ENCODE measurements at regions not wholly inside any gene's neighbourhood (a gene's known extent, or its start where the extent isn't known, plus 50 kb on each side); places are given as distances from the start of the nearest gene placed in this dataset.

- no peaks in the 10 kb centered on the region for H3K9me3 ChIP-seq
- DNase-seq (ENCODE audit: low spot score) = peak; percentile 14
Measured at GRCh38 chr6:169045486-169045885, 208.2 kb downstream of the THBS2 start.

GRCh38 chr6:169044381-169045230 is 209.0 kb downstream of the THBS2 start:
- 43% methylated on average over 14 of the region's 14 CpGs for WGBS
- no peaks in the 10 kb centered on the region for H3K36me3 ChIP-seq
- no peaks in the 10 kb centered on the region for H3K4me1 ChIP-seq (replicated peaks)
- DNase-seq (ENCODE audit: low spot score) = no peak
- intact Hi-C loops (cut with DNase I) = no loop called here
- H3K4me3 ChIP-seq = no peak overlapping the region
- no peak overlapping the region for H3K27ac ChIP-seq
- no peaks in the 10 kb centered on the region for H3K9me3 ChIP-seq
- H3K27me3 ChIP-seq (replicated peaks; ENCODE audit: insufficient read depth) = no peaks in the 10 kb centered on the region
- TF ChIP-seq POLR2A (IDR thresholded peaks at IDR 0.05) (no peak), POLR2AphosphoS5 (IDR thresholded peaks at IDR 0.05) (no peak)
- TF ChIP-seq, protein P1, sequence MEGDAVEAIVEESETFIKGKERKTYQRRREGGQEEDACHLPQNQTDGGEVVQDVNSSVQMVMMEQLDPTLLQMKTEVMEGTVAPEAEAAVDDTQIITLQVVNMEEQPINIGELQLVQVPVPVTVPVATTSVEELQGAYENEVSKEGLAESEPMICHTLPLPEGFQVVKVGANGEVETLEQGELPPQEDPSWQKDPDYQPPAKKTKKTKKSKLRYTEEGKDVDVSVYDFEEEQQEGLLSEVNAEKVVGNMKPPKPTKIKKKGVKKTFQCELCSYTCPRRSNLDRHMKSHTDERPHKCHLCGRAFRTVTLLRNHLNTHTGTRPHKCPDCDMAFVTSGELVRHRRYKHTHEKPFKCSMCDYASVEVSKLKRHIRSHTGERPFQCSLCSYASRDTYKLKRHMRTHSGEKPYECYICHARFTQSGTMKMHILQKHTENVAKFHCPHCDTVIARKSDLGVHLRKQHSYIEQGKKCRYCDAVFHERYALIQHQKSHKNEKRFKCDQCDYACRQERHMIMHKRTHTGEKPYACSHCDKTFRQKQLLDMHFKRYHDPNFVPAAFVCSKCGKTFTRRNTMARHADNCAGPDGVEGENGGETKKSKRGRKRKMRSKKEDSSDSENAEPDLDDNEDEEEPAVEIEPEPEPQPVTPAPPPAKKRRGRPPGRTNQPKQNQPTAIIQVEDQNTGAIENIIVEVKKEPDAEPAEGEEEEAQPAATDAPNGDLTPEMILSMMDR (IDR thresholded peaks at IDR 0.05) = no peak

More at GRCh38 chr6:169045486-169045885, 208.2 kb downstream of the THBS2 start:
- no peaks in the 10 kb centered on the region for H3K4me1 ChIP-seq (replicated peaks)
- TF ChIP-seq POLR2AphosphoS5 (IDR thresholded peaks at IDR 0.05) (no peak), POLR2A (IDR thresholded peaks at IDR 0.05) (no peak)
- TF ChIP-seq, protein P1 (IDR thresholded peaks at IDR 0.05) = no peak
- no peak overlapping the region for H3K4me3 ChIP-seq
- 11% methylated on average over 5 of the region's 5 CpGs for WGBS
- intact Hi-C loops (cut with DNase I) = no loop called here
- H3K27me3 ChIP-seq (replicated peaks; ENCODE audit: insufficient read depth) = no peaks in the 10 kb centered on the region
- no peak overlapping the region for H3K27ac ChIP-seq
- no peaks in the 10 kb centered on the region for H3K36me3 ChIP-seq

GRCh38 chr6:169042061-169042460 is 211.6 kb downstream of the THBS2 start:
- TF ChIP-seq, protein P1 (IDR thresholded peaks at IDR 0.05) = no peak
- TF ChIP-seq POLR2AphosphoS5 (IDR thresholded peaks at IDR 0.05) = no peak
- no peak for TF ChIP-seq POLR2A (IDR thresholded peaks at IDR 0.05)
- DNase-seq (ENCODE audit: low spot score) = no peak
- Histone ChIP-seq H3K36me3 (no peaks in the 10 kb centered on the region), H3K4me3 (no peak overlapping the region), H3K27me3 (replicated peaks; ENCODE audit: insufficient read depth) (no peaks in the 10 kb centered on the region), H3K4me1 (replicated peaks) (no peaks in the 10 kb centered on the region), H3K9me3 (no peaks in the 10 kb centered on the region), H3K27ac (no peak overlapping the region)
- intact Hi-C loops (cut with DNase I) = no loop called here
- 93% methylated on average over 5 of the region's 5 CpGs for WGBS

DNA sequence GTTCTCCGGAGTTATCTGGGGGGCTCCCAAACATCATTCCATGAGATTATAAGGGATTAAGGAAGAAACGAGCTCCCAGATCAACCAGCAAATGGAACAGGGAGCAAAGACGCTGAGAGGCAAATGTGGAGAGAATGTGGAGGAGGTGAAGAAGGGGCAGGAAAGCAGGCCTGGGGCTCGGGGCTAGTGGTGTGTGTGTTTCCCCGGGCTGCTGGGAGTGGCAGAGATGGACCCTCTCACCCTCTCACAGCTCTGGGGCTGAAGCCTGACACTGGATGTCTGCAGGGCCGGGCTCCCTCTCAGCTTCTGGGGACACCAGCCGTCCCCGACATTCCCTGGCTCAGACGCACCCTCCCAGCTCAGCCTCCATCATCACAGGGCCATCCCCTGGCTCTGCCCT is 212.6 kb downstream of the THBS2 start:
- H3K36me3 ChIP-seq = no peaks in the 10 kb centered on the region
- no peak overlapping the region for H3K27ac ChIP-seq
- no peak overlapping the region for H3K4me3 ChIP-seq
- no peaks in the 10 kb centered on the region for H3K27me3 ChIP-seq (replicated peaks; ENCODE audit: insufficient read depth)
- no peaks in the 10 kb centered on the region for H3K4me1 ChIP-seq (replicated peaks)
- no peak for DNase-seq (ENCODE audit: low spot score)
- WGBS = 77% methylated on average over 9 of the region's 9 CpGs
- TF ChIP-seq, protein P1 (IDR thresholded peaks at IDR 0.05) = no peak
- TF ChIP-seq POLR2A (IDR thresholded peaks at IDR 0.05) = no peak
- no peak for TF ChIP-seq POLR2AphosphoS5 (IDR thresholded peaks at IDR 0.05)
- H3K9me3 ChIP-seq = no peaks in the 10 kb centered on the region
- intact Hi-C loops (cut with DNase I) = no loop called here

DNA sequence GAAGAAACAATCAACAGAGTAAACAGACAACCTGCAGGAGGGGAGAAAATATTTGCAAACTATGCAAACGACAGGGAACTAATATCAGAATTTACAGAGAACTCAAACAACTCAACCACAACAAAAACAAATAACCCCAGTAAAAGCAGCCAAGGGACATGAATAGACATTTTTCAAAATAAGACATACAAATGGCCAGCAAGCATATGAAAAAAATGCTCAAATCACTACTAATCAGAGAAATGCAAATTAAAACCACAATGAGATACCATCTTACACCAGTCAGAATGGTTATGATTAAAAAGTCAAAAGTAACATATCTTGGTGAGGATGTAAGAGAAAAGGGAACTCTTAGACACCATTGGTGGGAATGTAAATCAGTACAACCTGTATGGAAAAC is 215.0 kb downstream of the THBS2 start:
- 45% methylated on average over 1 of the region's 1 CpG for WGBS

More for the DNA sequence above, 215.0 kb downstream of the THBS2 start:
- no peak overlapping the region for H3K4me3 ChIP-seq
- no peaks in the 10 kb centered on the region for H3K4me1 ChIP-seq (replicated peaks)
- no peaks in the 10 kb centered on the region for H3K36me3 ChIP-seq
- H3K27me3 ChIP-seq (replicated peaks; ENCODE audit: insufficient read depth) = no peaks in the 10 kb centered on the region
- TF ChIP-seq POLR2AphosphoS5 (IDR thresholded peaks at IDR 0.05) (no peak), POLR2A (IDR thresholded peaks at IDR 0.05) (no peak)
- TF ChIP-seq, protein P1 (IDR thresholded peaks at IDR 0.05) = no peak
- intact Hi-C loops (cut with DNase I) = no loop called here
- no peak overlapping the region for H3K27ac ChIP-seq
- DNase-seq (ENCODE audit: low spot score) = no peak
- no peaks in the 10 kb centered on the region for H3K9me3 ChIP-seq
